Neural cell (in vitro differentiated cells): ENCODE measurements at regions not wholly inside any gene's neighbourhood (a gene's known extent, or its start where the extent isn't known, plus 50 kb on each side); places are given as distances from the start of the nearest gene placed in this dataset.

ENCODE experiments used
- EP300 ChIP-seq: fragments of 450-650 bp; conservative IDR thresholded peaks from 2 replicates; pipeline ENCODE4 v1.6.1; 2014; ENCODE audit warnings: antibody characterized with exemption, mild to moderate bottlenecking, moderate library complexity; ENCODE audit not compliant: poor library complexity, severe bottlenecking
- EZH2 ChIP-seq: fragments of 200-600, 300-800 bp; shearing (Covaris generic), sonication (generic); IDR thresholded peaks from 2 replicates; pipeline ENCODE4 v1.6.1; 2014; ENCODE audit warnings: antibody characterized with exemption, low read length, borderline replicate concordance, mild to moderate bottlenecking; ENCODE audit not compliant: insufficient read depth, poor library complexity, severe bottlenecking
- MXI1 ChIP-seq: fragments of 450-650 bp; conservative IDR thresholded peaks from 2 replicates; pipeline ENCODE4 v1.6.1; 2014; ENCODE audit warnings: antibody characterized with exemption, mild to moderate bottlenecking; ENCODE audit not compliant: poor library complexity, severe bottlenecking
- POLR2AphosphoS5 ChIP-seq: IDR thresholded peaks from 2 replicates; pipeline ENCODE4 v1.6.1; 2012
- RAD21 ChIP-seq: fragments of 450-650 bp; conservative IDR thresholded peaks from 2 replicates; pipeline ENCODE4 v1.6.1; 2014; ENCODE audit warnings: antibody characterized with exemption, mild to moderate bottlenecking, moderate library complexity
- REST ChIP-seq: IDR thresholded peaks from 2 replicates; pipeline ENCODE4 v1.6.1; 2012; ENCODE audit warnings: borderline replicate concordance
- SMC3 ChIP-seq: fragments of 450-650 bp; conservative IDR thresholded peaks from 2 replicates; pipeline ENCODE4 v1.6.1; 2014; ENCODE audit warnings: antibody characterized with exemption, mild to moderate bottlenecking, moderate library complexity; ENCODE audit not compliant: poor library complexity
- TAF1 ChIP-seq: IDR thresholded peaks from 2 replicates; pipeline ENCODE4 v1.6.1; 2012; ENCODE audit warnings: low read depth
- TF ChIP-seq, protein P1 (sequence below): fragments of 450-650 bp; IDR thresholded peaks from 2 replicates; pipeline ENCODE4 v1.5.1; 2014; ENCODE audit warnings: antibody characterized with exemption, mild to moderate bottlenecking, moderate library complexity; ENCODE audit not compliant: poor library complexity, severe bottlenecking

DNA sequence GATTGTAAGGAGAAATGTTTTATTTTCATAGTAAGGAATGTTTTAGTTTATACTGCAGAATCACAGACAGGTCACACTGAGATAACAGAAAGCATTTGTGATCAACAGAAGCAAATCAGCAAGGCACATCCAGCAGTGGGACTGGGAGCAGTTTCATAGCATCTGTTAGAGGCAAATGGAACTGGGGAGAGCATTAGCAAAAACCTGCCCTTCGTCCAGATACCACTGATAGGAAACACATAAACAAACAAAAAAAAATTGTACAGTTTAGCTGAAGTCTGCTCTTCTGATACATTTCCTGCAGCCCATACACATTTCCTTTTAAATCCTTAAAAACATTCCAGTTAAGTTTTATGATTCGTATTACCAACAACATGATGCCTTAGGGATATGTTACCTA, 374.3 kb downstream of the PCDH7 start:
- TF ChIP-seq, protein P1, sequence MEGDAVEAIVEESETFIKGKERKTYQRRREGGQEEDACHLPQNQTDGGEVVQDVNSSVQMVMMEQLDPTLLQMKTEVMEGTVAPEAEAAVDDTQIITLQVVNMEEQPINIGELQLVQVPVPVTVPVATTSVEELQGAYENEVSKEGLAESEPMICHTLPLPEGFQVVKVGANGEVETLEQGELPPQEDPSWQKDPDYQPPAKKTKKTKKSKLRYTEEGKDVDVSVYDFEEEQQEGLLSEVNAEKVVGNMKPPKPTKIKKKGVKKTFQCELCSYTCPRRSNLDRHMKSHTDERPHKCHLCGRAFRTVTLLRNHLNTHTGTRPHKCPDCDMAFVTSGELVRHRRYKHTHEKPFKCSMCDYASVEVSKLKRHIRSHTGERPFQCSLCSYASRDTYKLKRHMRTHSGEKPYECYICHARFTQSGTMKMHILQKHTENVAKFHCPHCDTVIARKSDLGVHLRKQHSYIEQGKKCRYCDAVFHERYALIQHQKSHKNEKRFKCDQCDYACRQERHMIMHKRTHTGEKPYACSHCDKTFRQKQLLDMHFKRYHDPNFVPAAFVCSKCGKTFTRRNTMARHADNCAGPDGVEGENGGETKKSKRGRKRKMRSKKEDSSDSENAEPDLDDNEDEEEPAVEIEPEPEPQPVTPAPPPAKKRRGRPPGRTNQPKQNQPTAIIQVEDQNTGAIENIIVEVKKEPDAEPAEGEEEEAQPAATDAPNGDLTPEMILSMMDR: no peak
- TF ChIP-seq EP300 (no peak), EZH2 (no peak), REST (no peak), RAD21 (no peak), POLR2AphosphoS5 (no peak), MXI1 (no peak), TAF1 (no peak), SMC3 (no peak)
